Keratinocyte (primary cell): ENCODE measurements at regions not wholly inside any gene's neighbourhood (a gene's known extent, or its start where the extent isn't known, plus 50 kb on each side); places are given as distances from the start of the nearest gene placed in this dataset.

Source experiments
- DNase-seq: peaks from one replicate; pipeline ENCODE4 v3.0.0-alpha.2; 2011; ENCODE audit warnings: low read depth, missing footprints, low spot score
- FAIRE-seq: peaks from 2 replicates; lab custom pipeline; 2011; peaks lifted over from hg19 to GRCh38; lab: Jason Lieb, UNC
- H2AFZ ChIP-seq: 2 replicates; pipeline ENCODE4 v1.6.0; 2012; ENCODE audit warnings: low read length, control low read depth, inconsistent platforms; ENCODE audit not compliant: control insufficient read depth
- H3K27ac ChIP-seq: 2 replicates; pipeline ENCODE4 v1.5.1; 2011; ENCODE audit warnings: low read length; ENCODE audit not compliant: control insufficient read depth, insufficient read depth
- H3K27me3 ChIP-seq: 3 replicates; pipeline ENCODE4 v1.6.0; 2011; ENCODE audit warnings: low read length; ENCODE audit not compliant: control insufficient read depth, insufficient read depth; ENCODE audit errors: extremely low read depth
- H3K36me3 ChIP-seq, 2 experiments: 2 replicates in 1 of 2; 3 replicates in 1 of 2; pipeline ENCODE4 v1.5.1; 2011; ENCODE audit warnings: low read length in 2 of 2, mild to moderate bottlenecking in 1 of 2; ENCODE audit not compliant: control insufficient read depth in 2 of 2, insufficient read depth in 2 of 2; ENCODE audit errors: extremely low read depth in 1 of 2
- H3K4me1 ChIP-seq: 3 replicates; pipeline ENCODE4 v1.5.1; 2011; ENCODE audit warnings: low read length; ENCODE audit not compliant: control insufficient read depth, insufficient read depth; ENCODE audit errors: extremely low read depth
- H3K4me2 ChIP-seq: 3 replicates; pipeline ENCODE4 v1.6.0; 2011; ENCODE audit warnings: low read depth, low read length; ENCODE audit not compliant: control insufficient read depth, insufficient read depth; ENCODE audit errors: extremely low read depth
- H3K4me3 ChIP-seq, 3 experiments: fragments of 200-600 bp in 1 of 3; sonication (generic) in 1 of 3; 2 replicates in 2 of 3; 3 replicates in 1 of 3; pipeline ENCODE4 v1.5.1; 2011 to 2016; ENCODE audit warnings: low read length in 3 of 3, mild to moderate bottlenecking in 3 of 3, control low read depth in 2 of 3, inconsistent platforms in 1 of 3, low read depth in 1 of 3, mixed read lengths in 1 of 3, mixed run types in 1 of 3, moderate library complexity in 1 of 3; ENCODE audit not compliant: control insufficient read depth in 2 of 3, insufficient read depth in 2 of 3; ENCODE audit errors: extremely low read depth in 1 of 3
- H3K79me2 ChIP-seq: 2 replicates; pipeline ENCODE4 v1.6.0; 2012; ENCODE audit warnings: low read length; ENCODE audit not compliant: control insufficient read depth, insufficient read depth
- H3K9ac ChIP-seq: 3 replicates; pipeline ENCODE4 v1.6.0; 2011; ENCODE audit warnings: low read length; ENCODE audit not compliant: control insufficient read depth, insufficient read depth; ENCODE audit errors: extremely low read depth
- H3K9me1 ChIP-seq: 3 replicates; pipeline ENCODE4 v1.6.0; 2011; ENCODE audit warnings: low read length; ENCODE audit not compliant: control insufficient read depth, insufficient read depth; ENCODE audit errors: extremely low read depth
- H3K9me3 ChIP-seq: 2 replicates; pipeline ENCODE4 v1.5.1; 2012; ENCODE audit warnings: low read depth, low read length; ENCODE audit not compliant: control insufficient read depth
- H4K20me1 ChIP-seq: 3 replicates; pipeline ENCODE4 v1.6.0; 2011; ENCODE audit warnings: low read length; ENCODE audit not compliant: control insufficient read depth, insufficient read depth; ENCODE audit errors: extremely low read depth
- EZH2 ChIP-seq: IDR thresholded peaks from one replicate; pipeline ENCODE4 v1.6.1; 2012; ENCODE audit warnings: inconsistent platforms, mild to moderate bottlenecking, low read length, moderate library complexity
- dilution Hi-C: fragments of 300-500 bp; cut with MboI; formaldehyde crosslinking; loops from one replicate; pipeline ENCODE4 v1.7.0; 2020; ENCODE audit warnings: low sequenced_read_pairs; ENCODE audit not compliant: extremely low pct_ligation_motif_present
- TF ChIP-seq, protein P1 (sequence below), 3 experiments: IDR thresholded peaks in 1 of 3; conservative IDR thresholded peaks in 1 of 3; optimal IDR thresholded peaks in 1 of 3; 2 replicates in 2 of 3; 3 replicates in 1 of 3; pipeline versions ENCODE3 to v1.5.1; 2011; ENCODE audit warnings: low read length in 3 of 3, mild to moderate bottlenecking in 3 of 3, moderate library complexity in 2 of 3, control low read depth in 1 of 3, inconsistent platforms in 1 of 3; ENCODE audit not compliant: insufficient read depth in 2 of 3; ENCODE audit errors: extremely low read depth in 1 of 3

GRCh38 chr13:88526853-88527215 lies 855.7 kb downstream of the SLITRK5 start:
- Histone ChIP-seq H3K4me2 (no peak overlapping the region), H3K4me3 (no peak overlapping the region), H3K4me1 (no peaks in the 10 kb centered on the region), H2AFZ (no peak overlapping the region), H3K27ac (no peak overlapping the region), H3K36me3 (no peaks in the 10 kb centered on the region), H3K9me1 (no peaks in the 10 kb centered on the region), H3K9ac (no peak overlapping the region), H3K27me3 (no peaks in the 10 kb centered on the region), H3K9me3 (no peaks in the 10 kb centered on the region), H3K79me2 (no peaks in the 10 kb centered on the region), H4K20me1 (no peaks in the 10 kb centered on the region)
- DNase-seq, result no peak
- dilution Hi-C loops, result no loop called here
- TF ChIP-seq EZH2, result no peak
- TF ChIP-seq, protein P1, sequence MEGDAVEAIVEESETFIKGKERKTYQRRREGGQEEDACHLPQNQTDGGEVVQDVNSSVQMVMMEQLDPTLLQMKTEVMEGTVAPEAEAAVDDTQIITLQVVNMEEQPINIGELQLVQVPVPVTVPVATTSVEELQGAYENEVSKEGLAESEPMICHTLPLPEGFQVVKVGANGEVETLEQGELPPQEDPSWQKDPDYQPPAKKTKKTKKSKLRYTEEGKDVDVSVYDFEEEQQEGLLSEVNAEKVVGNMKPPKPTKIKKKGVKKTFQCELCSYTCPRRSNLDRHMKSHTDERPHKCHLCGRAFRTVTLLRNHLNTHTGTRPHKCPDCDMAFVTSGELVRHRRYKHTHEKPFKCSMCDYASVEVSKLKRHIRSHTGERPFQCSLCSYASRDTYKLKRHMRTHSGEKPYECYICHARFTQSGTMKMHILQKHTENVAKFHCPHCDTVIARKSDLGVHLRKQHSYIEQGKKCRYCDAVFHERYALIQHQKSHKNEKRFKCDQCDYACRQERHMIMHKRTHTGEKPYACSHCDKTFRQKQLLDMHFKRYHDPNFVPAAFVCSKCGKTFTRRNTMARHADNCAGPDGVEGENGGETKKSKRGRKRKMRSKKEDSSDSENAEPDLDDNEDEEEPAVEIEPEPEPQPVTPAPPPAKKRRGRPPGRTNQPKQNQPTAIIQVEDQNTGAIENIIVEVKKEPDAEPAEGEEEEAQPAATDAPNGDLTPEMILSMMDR (optimal IDR thresholded peaks at IDR 0.05 in 1 of 3, IDR thresholded peaks at IDR 0.05 in 1 of 3, conservative IDR thresholded peaks at IDR 0.05 in 1 of 3; ENCODE audit: extremely low read depth in 1 of 3, insufficient read depth in 2 of 3, low read length in 3 of 3), result no peak
- FAIRE-seq, result no peak

- no peak for TF ChIP-seq EZH2
- TF ChIP-seq, protein P1 (optimal IDR thresholded peaks at IDR 0.05 in 1 of 3, IDR thresholded peaks at IDR 0.05 in 1 of 3, conservative IDR thresholded peaks at IDR 0.05 in 1 of 3; ENCODE audit: extremely low read depth in 1 of 3, insufficient read depth in 2 of 3, low read length in 3 of 3), result no peak
- H3K4me2 ChIP-seq, result no peak overlapping the region
- H3K9me3 ChIP-seq, result no peaks in the 10 kb centered on the region
- no peaks in the 10 kb centered on the region for H3K36me3 ChIP-seq
- H3K27ac ChIP-seq, result no peak overlapping the region
- DNase-seq (no peak), FAIRE-seq (no peak)
- H3K4me1 ChIP-seq, result no peaks in the 10 kb centered on the region
- no peaks in the 10 kb centered on the region for H4K20me1 ChIP-seq
- no peak overlapping the region for H3K9ac ChIP-seq
- dilution Hi-C loops, result no loop called here
- no peak overlapping the region for H2AFZ ChIP-seq
- H3K79me2 ChIP-seq, result no peaks in the 10 kb centered on the region
- no peak overlapping the region for H3K4me3 ChIP-seq
- H3K27me3 ChIP-seq, result no peaks in the 10 kb centered on the region
- no peaks in the 10 kb centered on the region for H3K9me1 ChIP-seq
Measured at GRCh38 chr13:88541994-88542393, 870.8 kb downstream of the SLITRK5 start.
